Neural cell (in vitro differentiated cells): ENCODE measurements at regions not wholly inside any gene's neighbourhood (a gene's known extent, or its start where the extent isn't known, plus 50 kb on each side); places are given as distances from the start of the nearest gene placed in this dataset.
"Not testable (repeated sequence)": the region's sequence is repeated elsewhere in the genome, so short reads cannot be mapped to it uniquely, and the experiment has no call there.

Experiments used
- H2AFZ ChIP-seq: fragments of 200-600, 300-800 bp; sonication (generic), shearing (Covaris generic); 2 replicates; pipeline ENCODE4 v1.6.0; 2014; ENCODE audit warnings: low read depth, mild to moderate bottlenecking, antibody characterized with exemption, low read length, moderate library complexity
- H3F3A ChIP-seq: fragments of 200-600 bp; shearing (Covaris generic); 2 replicates; pipeline ENCODE4 v1.6.1; 2016; ENCODE audit warnings: mild to moderate bottlenecking, moderate library complexity, mixed read lengths, antibody characterized with exemption, low read length; ENCODE audit not compliant: insufficient read depth, poor library complexity, severe bottlenecking
- H3K27ac ChIP-seq: fragments of 200-600, 300-800 bp; sonication (generic), shearing (Covaris generic); 2 replicates; pipeline ENCODE4 v1.5.1; 2014; ENCODE audit warnings: mild to moderate bottlenecking, low read length, moderate library complexity
- H3K27me3 ChIP-seq: fragments of 300-800, 200-600 bp; sonication (generic), shearing (Covaris generic); 2 replicates; pipeline ENCODE4 v1.6.0; 2014; ENCODE audit warnings: mild to moderate bottlenecking, low read depth, low read length, moderate library complexity; ENCODE audit not compliant: insufficient read depth
- H3K36me3 ChIP-seq: fragments of 300-800, 200-600 bp; sonication (generic), shearing (Covaris generic); 2 replicates; pipeline ENCODE4 v1.5.1; 2014; ENCODE audit warnings: mild to moderate bottlenecking, antibody characterized with exemption, low read length, moderate library complexity; ENCODE audit not compliant: insufficient read depth
- H3K4me2 ChIP-seq: fragments of 300-800, 200-600 bp; sonication (generic), shearing (Covaris generic); 2 replicates; pipeline ENCODE4 v1.6.0; 2014; ENCODE audit warnings: mild to moderate bottlenecking, low read length
- H3K4me3 ChIP-seq: fragments of 300-800, 200-600 bp; sonication (generic), shearing (Covaris generic); 2 replicates; pipeline ENCODE4 v1.5.1; 2014; ENCODE audit warnings: mild to moderate bottlenecking, low read length, moderate library complexity
- H3K79me2 ChIP-seq: fragments of 200-600 bp; shearing (Covaris generic); replicated peaks from 2 replicates; pipeline ENCODE4 v1.6.0; 2014; ENCODE audit warnings: mild to moderate bottlenecking, low read length, moderate library complexity; ENCODE audit not compliant: insufficient read depth
- H3K9ac ChIP-seq: fragments of 300-800, 200-600 bp; sonication (generic), shearing (Covaris generic); 2 replicates; pipeline ENCODE4 v1.6.1; 2016; ENCODE audit warnings: mild to moderate bottlenecking, low read length, mixed read lengths
- H3K9me2 ChIP-seq: fragments of 200-600 bp; shearing (Covaris generic); 2 replicates; pipeline ENCODE4 v1.6.1; 2016; ENCODE audit warnings: mild to moderate bottlenecking, low read length, mixed read lengths; ENCODE audit not compliant: insufficient read depth
- H3K9me3 ChIP-seq: fragments of 200-600, 300-800 bp; sonication (generic), shearing (Covaris generic); 2 replicates; pipeline ENCODE4 v1.6.1; 2016; ENCODE audit warnings: mild to moderate bottlenecking, mixed run types, low read length, moderate library complexity, mixed read lengths
- H4K20me1 ChIP-seq: fragments of 200-600 bp; shearing (Covaris generic); 2 replicates; pipeline ENCODE4 v1.6.1; 2016; ENCODE audit warnings: mild to moderate bottlenecking, mixed run types; ENCODE audit not compliant: insufficient read depth
- EP300 ChIP-seq: fragments of 450-650 bp; conservative IDR thresholded peaks from 2 replicates; pipeline ENCODE4 v1.6.1; 2014; ENCODE audit warnings: antibody characterized with exemption, mild to moderate bottlenecking, moderate library complexity; ENCODE audit not compliant: poor library complexity, severe bottlenecking
- EZH2 ChIP-seq: fragments of 200-600, 300-800 bp; shearing (Covaris generic), sonication (generic); IDR thresholded peaks from 2 replicates; pipeline ENCODE4 v1.6.1; 2014; ENCODE audit warnings: antibody characterized with exemption, low read length, borderline replicate concordance, mild to moderate bottlenecking; ENCODE audit not compliant: insufficient read depth, poor library complexity, severe bottlenecking
- MXI1 ChIP-seq: fragments of 450-650 bp; conservative IDR thresholded peaks from 2 replicates; pipeline ENCODE4 v1.6.1; 2014; ENCODE audit warnings: antibody characterized with exemption, mild to moderate bottlenecking; ENCODE audit not compliant: poor library complexity, severe bottlenecking
- POLR2AphosphoS5 ChIP-seq: IDR thresholded peaks from 2 replicates; pipeline ENCODE4 v1.6.1; 2012
- RAD21 ChIP-seq: fragments of 450-650 bp; conservative IDR thresholded peaks from 2 replicates; pipeline ENCODE4 v1.6.1; 2014; ENCODE audit warnings: antibody characterized with exemption, mild to moderate bottlenecking, moderate library complexity
- SMC3 ChIP-seq: fragments of 450-650 bp; conservative IDR thresholded peaks from 2 replicates; pipeline ENCODE4 v1.6.1; 2014; ENCODE audit warnings: antibody characterized with exemption, mild to moderate bottlenecking, moderate library complexity; ENCODE audit not compliant: poor library complexity
- TAF1 ChIP-seq: IDR thresholded peaks from 2 replicates; pipeline ENCODE4 v1.6.1; 2012; ENCODE audit warnings: low read depth
- TF ChIP-seq, protein P1 (sequence below): fragments of 450-650 bp; IDR thresholded peaks from 2 replicates; pipeline ENCODE4 v1.5.1; 2014; ENCODE audit warnings: antibody characterized with exemption, mild to moderate bottlenecking, moderate library complexity; ENCODE audit not compliant: poor library complexity, severe bottlenecking
- TF ChIP-seq, protein P2 (sequence below): IDR thresholded peaks from 2 replicates; pipeline ENCODE4 v1.6.1; 2012; ENCODE audit warnings: borderline replicate concordance

DNA sequence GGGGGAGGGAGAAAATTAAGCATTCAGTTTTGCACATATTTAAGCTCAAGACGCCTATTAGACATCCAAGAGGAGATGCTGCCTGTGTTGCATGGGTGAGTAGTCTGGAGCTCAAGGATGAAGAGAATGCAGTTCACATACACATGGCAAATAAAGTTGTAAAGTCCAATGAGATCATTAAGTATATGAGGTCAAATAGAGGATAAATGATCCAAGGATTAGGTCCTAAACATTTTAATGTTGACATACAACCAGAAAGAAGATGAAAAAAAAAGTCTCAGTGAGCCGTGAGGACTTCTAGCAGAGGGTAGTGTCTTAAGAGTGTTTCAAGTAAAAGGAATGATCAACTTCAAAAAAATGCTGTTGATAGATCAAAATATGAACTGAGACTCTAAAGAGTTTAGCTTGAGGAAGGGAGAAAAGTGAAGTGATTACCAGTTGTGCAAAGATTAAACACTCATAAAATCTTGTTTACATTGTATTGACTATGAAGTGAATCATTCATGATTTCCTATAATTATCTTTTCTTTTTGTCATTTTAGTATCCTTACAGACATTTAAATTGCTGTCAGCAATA, 251.8 kb downstream of the ZNF608 start:
- no peaks in the 10 kb centered on the region for H3F3A ChIP-seq
- H3K36me3 ChIP-seq = no peaks in the 10 kb centered on the region
- no peak for TF ChIP-seq SMC3
- no peak for TF ChIP-seq MXI1
- no peaks in the 10 kb centered on the region for H4K20me1 ChIP-seq
- H3K27ac ChIP-seq = no peak overlapping the region
- no peak overlapping the region for H3K4me2 ChIP-seq
- no peaks in the 10 kb centered on the region for H3K9me2 ChIP-seq
- H3K79me2 ChIP-seq = no peaks in the 10 kb centered on the region
- H3K9ac ChIP-seq = no peak overlapping the region
- no peaks in the 10 kb centered on the region for H3K9me3 ChIP-seq
- no peaks in the 10 kb centered on the region for H3K27me3 ChIP-seq
- no peak overlapping the region for H2AFZ ChIP-seq
- no peak overlapping the region for H3K4me3 ChIP-seq

DNA sequence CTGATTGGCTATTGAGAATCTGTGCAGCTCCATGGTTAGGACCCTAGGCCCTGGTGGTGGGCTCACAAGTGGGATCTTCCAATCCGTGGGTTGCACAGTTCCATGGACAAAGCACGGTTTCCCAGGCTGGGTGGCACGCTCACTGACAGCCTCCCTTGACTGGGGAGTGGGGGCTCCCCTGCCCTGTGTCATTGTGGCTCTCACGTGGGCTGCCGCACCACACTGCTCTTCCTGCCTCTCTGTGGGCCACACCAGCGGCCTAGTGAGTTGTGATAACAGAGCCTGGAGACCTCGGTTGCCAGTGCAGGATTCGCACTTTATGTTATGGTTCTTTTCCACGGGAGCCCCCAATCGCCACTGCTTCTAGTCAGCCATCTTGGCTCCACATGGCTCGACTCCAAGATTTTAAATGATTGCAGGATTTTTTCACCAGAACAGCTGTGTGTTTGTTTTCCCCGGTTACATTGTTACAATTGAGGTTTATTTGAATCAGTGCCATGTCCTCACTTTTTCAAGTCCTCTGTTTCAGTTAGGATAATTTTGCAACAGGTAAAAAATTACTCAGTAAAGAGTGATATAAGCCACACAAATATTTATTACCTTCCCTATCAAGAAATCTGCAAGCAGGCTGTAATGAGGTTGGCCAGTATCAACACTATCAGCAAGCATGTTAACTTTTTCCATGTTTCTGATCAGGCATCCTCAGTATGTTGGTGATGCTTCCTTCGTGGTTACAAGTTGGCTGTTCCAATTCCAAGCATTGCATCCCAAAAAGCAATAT, 253.8 kb downstream of the ZNF608 start:
- no peaks in the 10 kb centered on the region for H3K27me3 ChIP-seq
- H3K36me3 ChIP-seq = no peaks in the 10 kb centered on the region
- H3K9me3 ChIP-seq = no peaks in the 10 kb centered on the region
- H3K9ac ChIP-seq = no peak overlapping the region
- H3K9me2 ChIP-seq = no peaks in the 10 kb centered on the region
- no peak overlapping the region for H2AFZ ChIP-seq
- no peak overlapping the region for H3K4me3 ChIP-seq
- H3F3A ChIP-seq = no peaks in the 10 kb centered on the region
- TF ChIP-seq RAD21 (no peak), TAF1 (no peak), SMC3 (no peak), EZH2 (no peak), POLR2AphosphoS5 (no peak), EP300 (no peak)
- TF ChIP-seq, protein P1, sequence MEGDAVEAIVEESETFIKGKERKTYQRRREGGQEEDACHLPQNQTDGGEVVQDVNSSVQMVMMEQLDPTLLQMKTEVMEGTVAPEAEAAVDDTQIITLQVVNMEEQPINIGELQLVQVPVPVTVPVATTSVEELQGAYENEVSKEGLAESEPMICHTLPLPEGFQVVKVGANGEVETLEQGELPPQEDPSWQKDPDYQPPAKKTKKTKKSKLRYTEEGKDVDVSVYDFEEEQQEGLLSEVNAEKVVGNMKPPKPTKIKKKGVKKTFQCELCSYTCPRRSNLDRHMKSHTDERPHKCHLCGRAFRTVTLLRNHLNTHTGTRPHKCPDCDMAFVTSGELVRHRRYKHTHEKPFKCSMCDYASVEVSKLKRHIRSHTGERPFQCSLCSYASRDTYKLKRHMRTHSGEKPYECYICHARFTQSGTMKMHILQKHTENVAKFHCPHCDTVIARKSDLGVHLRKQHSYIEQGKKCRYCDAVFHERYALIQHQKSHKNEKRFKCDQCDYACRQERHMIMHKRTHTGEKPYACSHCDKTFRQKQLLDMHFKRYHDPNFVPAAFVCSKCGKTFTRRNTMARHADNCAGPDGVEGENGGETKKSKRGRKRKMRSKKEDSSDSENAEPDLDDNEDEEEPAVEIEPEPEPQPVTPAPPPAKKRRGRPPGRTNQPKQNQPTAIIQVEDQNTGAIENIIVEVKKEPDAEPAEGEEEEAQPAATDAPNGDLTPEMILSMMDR = no peak
- TF ChIP-seq, protein P2, sequence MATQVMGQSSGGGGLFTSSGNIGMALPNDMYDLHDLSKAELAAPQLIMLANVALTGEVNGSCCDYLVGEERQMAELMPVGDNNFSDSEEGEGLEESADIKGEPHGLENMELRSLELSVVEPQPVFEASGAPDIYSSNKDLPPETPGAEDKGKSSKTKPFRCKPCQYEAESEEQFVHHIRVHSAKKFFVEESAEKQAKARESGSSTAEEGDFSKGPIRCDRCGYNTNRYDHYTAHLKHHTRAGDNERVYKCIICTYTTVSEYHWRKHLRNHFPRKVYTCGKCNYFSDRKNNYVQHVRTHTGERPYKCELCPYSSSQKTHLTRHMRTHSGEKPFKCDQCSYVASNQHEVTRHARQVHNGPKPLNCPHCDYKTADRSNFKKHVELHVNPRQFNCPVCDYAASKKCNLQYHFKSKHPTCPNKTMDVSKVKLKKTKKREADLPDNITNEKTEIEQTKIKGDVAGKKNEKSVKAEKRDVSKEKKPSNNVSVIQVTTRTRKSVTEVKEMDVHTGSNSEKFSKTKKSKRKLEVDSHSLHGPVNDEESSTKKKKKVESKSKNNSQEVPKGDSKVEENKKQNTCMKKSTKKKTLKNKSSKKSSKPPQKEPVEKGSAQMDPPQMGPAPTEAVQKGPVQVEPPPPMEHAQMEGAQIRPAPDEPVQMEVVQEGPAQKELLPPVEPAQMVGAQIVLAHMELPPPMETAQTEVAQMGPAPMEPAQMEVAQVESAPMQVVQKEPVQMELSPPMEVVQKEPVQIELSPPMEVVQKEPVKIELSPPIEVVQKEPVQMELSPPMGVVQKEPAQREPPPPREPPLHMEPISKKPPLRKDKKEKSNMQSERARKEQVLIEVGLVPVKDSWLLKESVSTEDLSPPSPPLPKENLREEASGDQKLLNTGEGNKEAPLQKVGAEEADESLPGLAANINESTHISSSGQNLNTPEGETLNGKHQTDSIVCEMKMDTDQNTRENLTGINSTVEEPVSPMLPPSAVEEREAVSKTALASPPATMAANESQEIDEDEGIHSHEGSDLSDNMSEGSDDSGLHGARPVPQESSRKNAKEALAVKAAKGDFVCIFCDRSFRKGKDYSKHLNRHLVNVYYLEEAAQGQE = no peak
- H3K27ac ChIP-seq = no peak overlapping the region
- no peaks in the 10 kb centered on the region for H4K20me1 ChIP-seq
- no peaks in the 10 kb centered on the region for H3K79me2 ChIP-seq
- no peak overlapping the region for H3K4me2 ChIP-seq

DNA sequence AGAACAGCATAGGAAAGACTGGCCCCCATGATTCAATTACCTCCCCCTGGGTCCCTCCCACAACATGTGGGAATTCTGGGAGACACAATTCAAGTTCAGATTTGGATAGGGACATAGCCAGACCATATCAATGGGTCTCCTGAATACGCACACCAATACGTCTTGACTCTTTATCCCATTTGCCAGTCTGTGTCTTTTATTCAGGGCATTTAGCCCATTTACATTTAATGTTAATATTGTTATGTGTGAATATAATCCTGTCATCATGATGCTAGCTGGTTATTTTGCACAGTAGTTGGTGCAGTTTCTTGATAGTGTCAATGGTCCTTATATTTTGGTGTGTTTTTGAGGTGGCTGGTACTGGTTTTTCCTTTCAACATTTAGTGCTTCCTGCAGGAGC, 256.1 kb downstream of the ZNF608 start:
- not testable (repeated sequence) for H3K79me2 ChIP-seq, H3K9me3 ChIP-seq

More for the DNA sequence above, 256.1 kb downstream of the ZNF608 start:
- not testable (repeated sequence) for H3K9ac ChIP-seq, H3F3A ChIP-seq, H3K27me3 ChIP-seq, H3K4me3 ChIP-seq, H4K20me1 ChIP-seq, H3K9me2 ChIP-seq, H2AFZ ChIP-seq, H3K36me3 ChIP-seq, H3K27ac ChIP-seq, H3K4me2 ChIP-seq
